ENCODE measurements at regions not wholly inside any gene's neighbourhood (a gene's known extent, or its start where the extent isn't known, plus 50 kb on each side); places are given as distances from the start of the nearest gene placed in this dataset.

- TF ChIP-seq ZNF616 (CRISPR knock-in tag; IDR thresholded peaks at IDR 0.05; ENCODE audit: low read depth) (no peak), CBX1 (IDR thresholded peaks at IDR 0.05; ENCODE audit: low read depth) (no peak), HOXA9 (CRISPR knock-in tag; IDR thresholded peaks at IDR 0.05; ENCODE audit: borderline replicate concordance) (no peak), HOMEZ (CRISPR knock-in tag; IDR thresholded peaks at IDR 0.05; ENCODE audit: low read depth) (no peak), ZNF337 (CRISPR knock-in tag; IDR thresholded peaks at IDR 0.05; ENCODE audit: borderline replicate concordance, low read depth) (no peak), PHF20 (CRISPR knock-in tag; IDR thresholded peaks at IDR 0.05) (no peak), MED8 (CRISPR knock-in tag; IDR thresholded peaks at IDR 0.05; ENCODE audit: insufficient replicate concordance) (no peak)
Measured at GRCh38 chr13:37381502-37381901, 217.1 kb downstream of the POSTN start (continued).

GRCh38 chr13:37379841-37380240 is 218.7 kb downstream of the POSTN start:
- no peak for ATAC-seq
- no peak for FAIRE-seq
- H3K9ac ChIP-seq (ENCODE audit: insufficient read depth, low read depth, low read length): no peak overlapping the region
- H3K27me3 ChIP-seq (ENCODE audit: control insufficient read depth in 1 of 2, insufficient read depth in 2 of 2, low read length in 2 of 2): no peaks in the 10 kb centered on the region
- no peak overlapping the region for H3K4me3 ChIP-seq (replicated peaks in 1 of 3; ENCODE audit: insufficient read depth in 1 of 3, low read depth in 2 of 3, low read length in 3 of 3)
- no peaks in the 10 kb centered on the region for H4K20me1 ChIP-seq (ENCODE audit: insufficient read depth, low read length)
- POLR2A ChIA-PET: no interaction called here
- intact Hi-C loops (cut with micrococcal nuclease; ENCODE audit: unreplicated experiment): no loop called here
- H3K27ac ChIP-seq (ENCODE audit: extremely low read length, insufficient read depth, low read length): no peak overlapping the region
- TF ChIP-seq ZNF598 (CRISPR knock-in tag; IDR thresholded peaks at IDR 0.05; ENCODE audit: borderline replicate concordance): no peak
- TF ChIP-seq NR3C1 (CRISPR knock-in tag; IDR thresholded peaks at IDR 0.05): no peak
- no peak for TF ChIP-seq SIN3B (IDR thresholded peaks at IDR 0.05; ENCODE audit: low read length)
- TF ChIP-seq HOXD1 (CRISPR knock-in tag; IDR thresholded peaks at IDR 0.05): no peak
- TF ChIP-seq ZNF891 (CRISPR knock-in tag; IDR thresholded peaks at IDR 0.05): no peak
- TF ChIP-seq, protein P1, sequence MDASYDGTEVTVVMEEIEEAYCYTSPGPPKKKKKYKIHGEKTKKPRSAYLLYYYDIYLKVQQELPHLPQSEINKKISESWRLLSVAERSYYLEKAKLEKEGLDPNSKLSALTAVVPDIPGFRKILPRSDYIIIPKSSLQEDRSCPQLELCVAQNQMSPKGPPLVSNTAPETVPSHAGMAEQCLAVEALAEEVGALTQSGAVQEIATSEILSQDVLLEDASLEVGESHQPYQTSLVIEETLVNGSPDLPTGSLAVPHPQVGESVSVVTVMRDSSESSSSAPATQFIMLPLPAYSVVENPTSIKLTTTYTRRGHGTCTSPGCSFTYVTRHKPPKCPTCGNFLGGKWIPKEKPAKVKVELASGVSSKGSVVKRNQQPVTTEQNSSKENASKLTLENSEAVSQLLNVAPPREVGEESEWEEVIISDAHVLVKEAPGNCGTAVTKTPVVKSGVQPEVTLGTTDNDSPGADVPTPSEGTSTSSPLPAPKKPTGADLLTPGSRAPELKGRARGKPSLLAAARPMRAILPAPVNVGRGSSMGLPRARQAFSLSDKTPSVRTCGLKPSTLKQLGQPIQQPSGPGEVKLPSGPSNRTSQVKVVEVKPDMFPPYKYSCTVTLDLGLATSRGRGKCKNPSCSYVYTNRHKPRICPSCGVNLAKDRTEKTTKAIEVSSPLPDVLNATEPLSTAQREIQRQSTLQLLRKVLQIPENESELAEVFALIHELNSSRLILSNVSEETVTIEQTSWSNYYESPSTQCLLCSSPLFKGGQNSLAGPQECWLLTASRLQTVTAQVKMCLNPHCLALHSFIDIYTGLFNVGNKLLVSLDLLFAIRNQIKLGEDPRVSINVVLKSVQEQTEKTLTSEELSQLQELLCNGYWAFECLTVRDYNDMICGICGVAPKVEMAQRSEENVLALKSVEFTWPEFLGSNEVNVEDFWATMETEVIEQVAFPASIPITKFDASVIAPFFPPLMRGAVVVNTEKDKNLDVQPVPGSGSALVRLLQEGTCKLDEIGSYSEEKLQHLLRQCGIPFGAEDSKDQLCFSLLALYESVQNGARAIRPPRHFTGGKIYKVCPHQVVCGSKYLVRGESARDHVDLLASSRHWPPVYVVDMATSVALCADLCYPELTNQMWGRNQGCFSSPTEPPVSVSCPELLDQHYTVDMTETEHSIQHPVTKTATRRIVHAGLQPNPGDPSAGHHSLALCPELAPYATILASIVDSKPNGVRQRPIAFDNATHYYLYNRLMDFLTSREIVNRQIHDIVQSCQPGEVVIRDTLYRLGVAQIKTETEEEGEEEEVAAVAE (CRISPR knock-in tag; IDR thresholded peaks at IDR 0.05; ENCODE audit: borderline replicate concordance): no peak
- TF ChIP-seq ZBTB21 (CRISPR knock-in tag; IDR thresholded peaks at IDR 0.05): no peak
- no peak for TF ChIP-seq ZNF570 (CRISPR knock-in tag; IDR thresholded peaks at IDR 0.05; ENCODE audit: borderline replicate concordance)
- TF ChIP-seq ZBTB42 (CRISPR knock-in tag; IDR thresholded peaks at IDR 0.05): no peak
- CTCF ChIA-PET (ENCODE audit: low intra/inter-chr PET ratio, low total read pairs): no interaction called here
- no peaks in the 10 kb centered on the region for H3K9me3 ChIP-seq (ENCODE audit: low read length)
- H3K4me1 ChIP-seq (ENCODE audit: insufficient read depth, low read length): no peaks in the 10 kb centered on the region
- H3K79me2 ChIP-seq (ENCODE audit: insufficient read depth, low read length): no peaks in the 10 kb centered on the region
- H3K4me2 ChIP-seq (ENCODE audit: low read depth, low read length): no peak overlapping the region
- BruUV-seq (replicated peaks): no TSS peak
- 0% methylated on average over 4 of the region's 4 CpGs for WGBS (ENCODE audit: low lambda C conversion rate)
- DNase-seq (ENCODE audit: low spot score): no peak
- no peak overlapping the region for H2AFZ ChIP-seq (ENCODE audit: low read length)
- in situ Hi-C loops (cut with HindIII; ENCODE audit: extremely low pct_ligation_motif_present, low pct_unique_long_range_greater_than_20kb): no loop called here
- no peaks in the 10 kb centered on the region for H3K36me3 ChIP-seq (replicated peaks in 1 of 2; ENCODE audit: control insufficient read depth in 1 of 2, insufficient read depth in 2 of 2, low read length in 2 of 2)

Measured in HepG2 (cell line).